ENCODE measurements at regions not wholly inside any gene's neighbourhood (a gene's known extent, or its start where the extent isn't known, plus 50 kb on each side); places are given as distances from the start of the nearest gene placed in this dataset.

DNA sequence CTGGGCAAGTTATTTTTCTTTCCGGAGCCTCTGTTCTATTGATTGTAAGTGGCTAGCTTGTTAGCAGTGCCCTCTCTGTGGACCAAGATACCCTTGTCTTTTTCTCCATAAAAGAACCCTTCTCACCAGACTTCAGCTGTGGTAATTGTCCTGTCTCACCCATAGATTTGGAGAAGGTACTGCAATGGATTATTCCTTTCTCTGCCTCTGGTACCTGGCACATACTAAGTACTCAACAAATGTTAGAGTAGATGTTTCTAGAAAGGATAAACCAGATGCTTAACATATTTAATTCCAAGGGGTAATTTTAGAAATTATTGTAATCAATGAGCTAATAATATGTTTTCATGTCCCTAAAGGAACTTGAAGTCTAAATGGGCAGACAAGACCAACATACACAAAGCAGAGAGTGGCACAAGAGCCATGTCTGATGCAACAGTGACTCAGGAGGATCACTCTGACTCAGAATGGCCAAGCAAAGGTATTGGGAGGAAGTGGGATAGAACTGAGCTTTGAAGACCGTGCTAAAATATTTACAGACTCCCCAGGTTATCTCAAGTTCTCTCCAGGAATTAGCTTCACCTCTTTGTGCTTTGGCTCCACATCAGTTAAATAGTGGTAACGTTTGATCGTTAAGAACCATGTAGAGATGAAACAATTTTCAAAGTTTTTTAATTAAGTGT lies 129.7 kb upstream of the OSR1 start (continued):
- TF ChIP-seq HNF1A (IDR thresholded peaks at IDR 0.05; ENCODE audit: low read depth) (peak; percentile 31; the same call in 1 of the 2 replicates), HNF1A (CRISPR knock-in tag; IDR thresholded peaks at IDR 0.05; ENCODE audit: borderline replicate concordance) (peak; percentile 56; the same call in 1 of the 2 replicates), ZNF12 (CRISPR knock-in tag; IDR thresholded peaks at IDR 0.05) (peak; percentile 53; the same call in 1 of the 2 replicates), GMEB2 (CRISPR knock-in tag; IDR thresholded peaks at IDR 0.05; ENCODE audit: low read depth) (no peak), ETV6 (CRISPR knock-in tag; conservative IDR thresholded peaks at IDR 0.05) (no peak), ZSCAN12 (CRISPR knock-in tag; IDR thresholded peaks at IDR 0.05) (no peak), TCF7 (IDR thresholded peaks at IDR 0.05; ENCODE audit: low read depth) (peak; percentile 92), TRIM24 (CRISPR knock-in tag; IDR thresholded peaks at IDR 0.05) (no peak), CREM (IDR thresholded peaks at IDR 0.05) (peak; percentile 80), CREM (CRISPR knock-in tag; IDR thresholded peaks at IDR 0.05) (no peak), ZNF24 (IDR thresholded peaks at IDR 0.05) (no peak), SOX6 (IDR thresholded peaks at IDR 0.05) (no peak), SOX6 (CRISPR knock-in tag; IDR thresholded peaks at IDR 0.05) (peak; percentile 49; the same call in 1 of the 2 replicates), NR2F2 (IDR thresholded peaks at IDR 0.05; ENCODE audit: borderline replicate concordance, low read depth) (peak; percentile 53; the same call in 1 of the 2 replicates), ARID4A (CRISPR knock-in tag; IDR thresholded peaks at IDR 0.05; ENCODE audit: borderline replicate concordance) (no peak)
- TF ChIP-seq, protein P1, sequence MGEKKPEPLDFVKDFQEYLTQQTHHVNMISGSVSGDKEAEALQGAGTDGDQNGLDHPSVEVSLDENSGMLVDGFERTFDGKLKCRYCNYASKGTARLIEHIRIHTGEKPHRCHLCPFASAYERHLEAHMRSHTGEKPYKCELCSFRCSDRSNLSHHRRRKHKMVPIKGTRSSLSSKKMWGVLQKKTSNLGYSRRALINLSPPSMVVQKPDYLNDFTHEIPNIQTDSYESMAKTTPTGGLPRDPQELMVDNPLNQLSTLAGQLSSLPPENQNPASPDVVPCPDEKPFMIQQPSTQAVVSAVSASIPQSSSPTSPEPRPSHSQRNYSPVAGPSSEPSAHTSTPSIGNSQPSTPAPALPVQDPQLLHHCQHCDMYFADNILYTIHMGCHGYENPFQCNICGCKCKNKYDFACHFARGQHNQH (CRISPR knock-in tag; IDR thresholded peaks at IDR 0.05): 0 out of 2 replicates have a peak, but pooled peaks have one; percentile 49

Measured in HepG2 (cell line).